ENCODE measurements at regions not wholly inside any gene's neighbourhood (a gene's known extent, or its start where the extent isn't known, plus 50 kb on each side); places are given as distances from the start of the nearest gene placed in this dataset.

DNA sequence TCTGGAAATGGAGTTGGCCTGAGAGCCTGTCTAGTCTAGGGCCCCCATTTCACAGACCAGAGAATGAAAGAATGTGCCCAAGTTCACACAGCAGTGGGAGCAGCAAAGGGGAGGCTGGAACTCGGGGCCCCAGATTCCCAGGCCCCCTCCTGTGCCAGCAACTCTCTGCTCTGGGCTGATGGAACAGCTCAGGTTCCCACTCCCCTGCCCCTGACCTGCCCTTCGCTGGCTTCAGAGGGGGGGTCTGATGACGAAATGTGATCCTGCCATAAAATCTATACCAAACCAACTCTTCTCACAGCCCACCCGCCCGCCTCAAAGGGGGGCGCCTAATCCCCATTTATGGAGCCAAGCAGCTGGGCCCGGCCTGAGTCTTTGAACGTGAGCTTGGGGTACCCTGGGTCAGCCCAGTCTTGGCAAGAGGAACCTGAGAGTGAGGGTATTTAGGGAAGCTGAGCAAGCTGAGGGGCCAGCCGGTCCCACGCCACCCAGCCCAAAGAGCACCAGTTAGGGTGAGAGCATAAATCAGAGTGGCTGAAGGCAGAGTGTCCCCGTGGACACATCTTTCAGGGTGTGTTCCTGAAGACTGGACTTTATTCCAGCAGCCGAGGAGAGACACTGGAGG lies 65.0 kb downstream of the FOXD2 start:
- TF ChIP-seq, protein P1, sequence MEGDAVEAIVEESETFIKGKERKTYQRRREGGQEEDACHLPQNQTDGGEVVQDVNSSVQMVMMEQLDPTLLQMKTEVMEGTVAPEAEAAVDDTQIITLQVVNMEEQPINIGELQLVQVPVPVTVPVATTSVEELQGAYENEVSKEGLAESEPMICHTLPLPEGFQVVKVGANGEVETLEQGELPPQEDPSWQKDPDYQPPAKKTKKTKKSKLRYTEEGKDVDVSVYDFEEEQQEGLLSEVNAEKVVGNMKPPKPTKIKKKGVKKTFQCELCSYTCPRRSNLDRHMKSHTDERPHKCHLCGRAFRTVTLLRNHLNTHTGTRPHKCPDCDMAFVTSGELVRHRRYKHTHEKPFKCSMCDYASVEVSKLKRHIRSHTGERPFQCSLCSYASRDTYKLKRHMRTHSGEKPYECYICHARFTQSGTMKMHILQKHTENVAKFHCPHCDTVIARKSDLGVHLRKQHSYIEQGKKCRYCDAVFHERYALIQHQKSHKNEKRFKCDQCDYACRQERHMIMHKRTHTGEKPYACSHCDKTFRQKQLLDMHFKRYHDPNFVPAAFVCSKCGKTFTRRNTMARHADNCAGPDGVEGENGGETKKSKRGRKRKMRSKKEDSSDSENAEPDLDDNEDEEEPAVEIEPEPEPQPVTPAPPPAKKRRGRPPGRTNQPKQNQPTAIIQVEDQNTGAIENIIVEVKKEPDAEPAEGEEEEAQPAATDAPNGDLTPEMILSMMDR (IDR thresholded peaks at IDR 0.05), result no peak
- TF ChIP-seq POLR2A (IDR thresholded peaks at IDR 0.05), result no peak

Data from gastroesophageal sphincter (tissue), 3 donors.